GM23248 (cell line): ENCODE measurements at regions not wholly inside any gene's neighbourhood (a gene's known extent, or its start where the extent isn't known, plus 50 kb on each side); places are given as distances from the start of the nearest gene placed in this dataset.

Source experiments
- DNase-seq: peaks from one replicate; pipeline ENCODE4 v3.0.0-alpha.2; 2015
- H2AFZ ChIP-seq: fragments of 200-600 bp; sonication (generic); 2 replicates; pipeline ENCODE4 v1.6.1; 2016; ENCODE audit warnings: antibody characterized with exemption
- H3F3A ChIP-seq: fragments of 200-600 bp; sonication (generic); 2 replicates; pipeline ENCODE4 v1.6.1; 2016; ENCODE audit warnings: mild to moderate bottlenecking, antibody characterized with exemption, mixed run types; ENCODE audit not compliant: insufficient read depth
- H3K27ac ChIP-seq: fragments of 200-600 bp; sonication (generic); 2 replicates; pipeline ENCODE4 v1.5.1; 2016; ENCODE audit warnings: mild to moderate bottlenecking
- H3K27me3 ChIP-seq: fragments of 200-600 bp; sonication (generic); replicated peaks from 2 replicates; pipeline ENCODE4 v1.6.1; 2016; ENCODE audit warnings: mild to moderate bottlenecking; ENCODE audit not compliant: insufficient read depth
- H3K36me3 ChIP-seq: fragments of 200-600 bp; sonication (generic); 2 replicates; pipeline ENCODE4 v1.6.1; 2016; ENCODE audit warnings: low read depth, mild to moderate bottlenecking
- H3K4me1 ChIP-seq: fragments of 200-600 bp; sonication (generic); 2 replicates; pipeline ENCODE4 v1.6.1; 2016; ENCODE audit warnings: mild to moderate bottlenecking; ENCODE audit not compliant: insufficient read depth
- H3K4me2 ChIP-seq: fragments of 200-600 bp; sonication (generic); one replicate; pipeline ENCODE4 v1.6.1; 2016; ENCODE audit warnings: mild to moderate bottlenecking; ENCODE audit not compliant: unreplicated experiment
- H3K4me3 ChIP-seq: fragments of 200-600 bp; sonication (generic); 2 replicates; pipeline ENCODE4 v1.5.1; 2016; ENCODE audit warnings: mild to moderate bottlenecking
- H3K79me2 ChIP-seq: fragments of 200-600 bp; sonication (generic); 2 replicates; pipeline ENCODE4 v1.6.1; 2016; ENCODE audit warnings: mild to moderate bottlenecking; ENCODE audit not compliant: insufficient read depth
- H3K9ac ChIP-seq: fragments of 200-600 bp; sonication (generic); 2 replicates; pipeline ENCODE4 v1.6.1; 2016; ENCODE audit warnings: mild to moderate bottlenecking
- H3K9me2 ChIP-seq: fragments of 200-600 bp; sonication (generic); 2 replicates; pipeline ENCODE4 v1.6.1; 2016; ENCODE audit warnings: mixed run types, mild to moderate bottlenecking, moderate library complexity; ENCODE audit not compliant: insufficient read depth
- H3K9me3 ChIP-seq: fragments of 200-600 bp; sonication (generic); one replicate; pipeline ENCODE4 v1.6.1; 2017; ENCODE audit warnings: low read depth
- H4K20me1 ChIP-seq: fragments of 200-600 bp; sonication (generic); 2 replicates; pipeline ENCODE4 v1.6.0; 2016; ENCODE audit not compliant: insufficient read depth
- EZH2 ChIP-seq: fragments of 200-600 bp; sonication (generic); IDR thresholded peaks from 2 replicates; pipeline ENCODE4 v1.6.1; 2018; ENCODE audit warnings: antibody characterized with exemption, mild to moderate bottlenecking; ENCODE audit not compliant: insufficient read depth, poor library complexity, severe bottlenecking
- EZH2phosphoT487 ChIP-seq: fragments of 200-600 bp; sonication (generic); IDR thresholded peaks from 2 replicates; pipeline ENCODE4 v1.6.1; 2018; ENCODE audit warnings: antibody characterized with exemption, moderate library complexity, mild to moderate bottlenecking, low read depth; ENCODE audit not compliant: insufficient read depth
- WGBS, 2 experiments: methylation state at CpG; one replicate each; pipeline ENCODE4 v1.1.6; 2015 to 2017; ENCODE audit warnings: low lambda C conversion rate in 2 of 2, low coverage in 1 of 2; ENCODE audit errors: missing lambda C conversion rate in 2 of 2; 5-methylcytosine and 5-hydroxymethylcytosine counted together
- in situ Hi-C: fragments of 300-500 bp; cut with MboI; formaldehyde crosslinking; loops from 2 replicates; pipeline ENCODE4 v1.15.0; 2020

- TF ChIP-seq EZH2phosphoT487 (no peak), EZH2 (no peak)
- Histone ChIP-seq H3K4me3 (no peak overlapping the region), H3K27me3 (peaks cover 22% of the 10 kb centered on the region), H3K27ac (no peak overlapping the region), H3K79me2 (no peaks in the 10 kb centered on the region), H3K4me1 (no peaks in the 10 kb centered on the region), H3K9ac (no peak overlapping the region), H2AFZ (no peak overlapping the region), H3F3A (no peaks in the 10 kb centered on the region), H3K4me2 (no peak overlapping the region), H4K20me1 (no peaks in the 10 kb centered on the region), H3K9me2 (no peaks in the 10 kb centered on the region), H3K9me3 (no peaks in the 10 kb centered on the region), H3K36me3 (no peaks in the 10 kb centered on the region)
- no peak for DNase-seq
- in situ Hi-C loops: no loop called here
- 39 to 43% methylated on average over 2 of the region's 2 CpGs for WGBS, 2 experiments
Observed at GRCh38 chr19:31415322-31415721, 66.1 kb upstream of the TSHZ3 start.

- Histone ChIP-seq H3K27ac (no peak overlapping the region), H3K79me2 (no peaks in the 10 kb centered on the region), H3K4me1 (no peaks in the 10 kb centered on the region), H3K9me2 (no peaks in the 10 kb centered on the region), H3F3A (no peaks in the 10 kb centered on the region), H3K4me2 (no peak overlapping the region), H3K9me3 (no peaks in the 10 kb centered on the region), H3K4me3 (no peak overlapping the region), H4K20me1 (no peaks in the 10 kb centered on the region), H2AFZ (no peak overlapping the region), H3K36me3 (no peaks in the 10 kb centered on the region), H3K9ac (no peak overlapping the region), H3K27me3 (peaks cover 22% of the 10 kb centered on the region)
- no peak for DNase-seq
- in situ Hi-C loops: no loop called here
- no peak for TF ChIP-seq EZH2phosphoT487
- 69 to 73% methylated on average over 2 of the region's 2 CpGs for WGBS, 2 experiments
Observed at GRCh38 chr19:31416548-31416947, 67.3 kb upstream of the TSHZ3 start.

- H3K36me3 ChIP-seq: no peaks in the 10 kb centered on the region
- no peaks in the 10 kb centered on the region for H3K79me2 ChIP-seq
- DNase-seq: no peak
- H3K27me3 ChIP-seq: peaks cover 22% of the 10 kb centered on the region
- no peaks in the 10 kb centered on the region for H3K9me2 ChIP-seq
- no peaks in the 10 kb centered on the region for H3K4me1 ChIP-seq
- H3K4me2 ChIP-seq: no peak overlapping the region
- H3K9ac ChIP-seq: no peak overlapping the region
- WGBS, 2 experiments: 58 to 64% methylated on average over 6 of the region's 6 CpGs
- H3F3A ChIP-seq: no peaks in the 10 kb centered on the region
- no peaks in the 10 kb centered on the region for H4K20me1 ChIP-seq
- in situ Hi-C loops: no loop called here
- no peak overlapping the region for H3K27ac ChIP-seq
- no peak for TF ChIP-seq EZH2
- TF ChIP-seq EZH2phosphoT487: no peak
- H3K4me3 ChIP-seq: no peak overlapping the region
- H3K9me3 ChIP-seq: no peaks in the 10 kb centered on the region
- no peak overlapping the region for H2AFZ ChIP-seq
Observed at GRCh38 chr19:31418055-31418454, 68.8 kb upstream of the TSHZ3 start.

GRCh38 chr19:31418692-31419430, 69.6 kb upstream of the TSHZ3 start:
- Histone ChIP-seq H3K27ac (no peak overlapping the region), H3K4me3 (no peak overlapping the region), H3K9ac (no peak overlapping the region), H3K4me2 (no peak overlapping the region), H3K9me3 (no peaks in the 10 kb centered on the region), H3F3A (no peaks in the 10 kb centered on the region), H4K20me1 (no peaks in the 10 kb centered on the region), H3K36me3 (no peaks in the 10 kb centered on the region), H3K9me2 (no peaks in the 10 kb centered on the region), H2AFZ (no peak overlapping the region), H3K27me3 (peaks cover 21% of the 10 kb centered on the region), H3K79me2 (no peaks in the 10 kb centered on the region), H3K4me1 (no peaks in the 10 kb centered on the region)
- WGBS, 2 experiments: 64 to 66% methylated on average over 8 of the region's 8 CpGs
- in situ Hi-C loops: no loop called here
- TF ChIP-seq EZH2: no peak
- no peak for TF ChIP-seq EZH2phosphoT487
- DNase-seq: no peak
